ENCODE measurements at regions not wholly inside any gene's neighbourhood (a gene's known extent, or its start where the extent isn't known, plus 50 kb on each side); places are given as distances from the start of the nearest gene placed in this dataset.

- no peaks in the 10 kb centered on the region for H3K27me3 ChIP-seq
- H4K20me1 ChIP-seq, result no peaks in the 10 kb centered on the region
- no peaks in the 10 kb centered on the region for H3K9me3 ChIP-seq (replicated peaks in 1 of 11)
- no peak overlapping the region for H3K27ac ChIP-seq
- no peaks in the 10 kb centered on the region for H3K36me3 ChIP-seq
- peaks cover 0 to 6% (median 0%) of the 10 kb centered on the region in 10 experiments; a peak in 1 of 20 replicates for H3K4me1 ChIP-seq
- no peak overlapping the region for H3K4me3 ChIP-seq
- no peak overlapping the region for H3K4me2 ChIP-seq
- H3K9ac ChIP-seq, result no peak overlapping the region
- TF ChIP-seq Cebpa-rat (IDR thresholded peaks at IDR 0.05), result no peak
Observed at GRCh38 chr14:41419709-41420108, 187.0 kb upstream of the LRFN5 start.

DNA sequence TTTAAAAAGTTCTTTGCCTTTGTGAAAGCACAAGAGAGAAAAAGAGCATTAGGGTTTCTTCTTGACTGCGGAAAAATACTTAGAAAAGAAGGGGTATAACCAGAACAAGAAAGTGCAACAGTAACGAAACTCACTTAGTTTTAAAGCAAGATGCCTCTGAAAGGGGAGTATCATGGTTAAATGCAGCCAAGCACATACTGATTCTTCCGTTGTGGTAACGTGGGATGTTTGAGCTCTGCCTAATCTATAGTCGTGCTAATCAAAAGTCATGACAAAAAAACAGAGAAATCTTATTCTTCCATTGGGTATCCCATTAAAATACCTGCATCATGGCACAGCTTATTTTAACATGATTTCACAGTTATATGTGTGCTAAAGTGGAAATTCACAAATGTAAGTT is 187.8 kb upstream of the LRFN5 start:
- Histone ChIP-seq H3K4me2 (no peak overlapping the region), H3K27ac (no peak overlapping the region), H3K9me3 (replicated peaks in 1 of 11) (no peaks in the 10 kb centered on the region), H4K20me1 (no peaks in the 10 kb centered on the region), H3K27me3 (no peaks in the 10 kb centered on the region), H3K4me1 (peaks cover 0 to 6% (median 0%) of the 10 kb centered on the region in 10 experiments; a peak in 1 of 20 replicates), H3K9ac (no peak overlapping the region), H3K4me3 (no peak overlapping the region), H3K36me3 (no peaks in the 10 kb centered on the region)
- TF ChIP-seq Cebpa-rat (IDR thresholded peaks at IDR 0.05), result no peak

- H3K9me3 ChIP-seq (replicated peaks in 1 of 11), result no peaks in the 10 kb centered on the region
- no peak for TF ChIP-seq Cebpa-rat (IDR thresholded peaks at IDR 0.05)
- H3K4me1 ChIP-seq, result no peaks in the 10 kb centered on the region
- no peak overlapping the region for H3K9ac ChIP-seq
- H3K36me3 ChIP-seq, result no peaks in the 10 kb centered on the region
- H4K20me1 ChIP-seq, result no peaks in the 10 kb centered on the region
- H3K27ac ChIP-seq, result no peak overlapping the region
- H3K27me3 ChIP-seq, result no peaks in the 10 kb centered on the region
- no peak overlapping the region for H3K4me2 ChIP-seq
- no peak overlapping the region for H3K4me3 ChIP-seq
Observed at GRCh38 chr14:41409806-41410205, 196.9 kb upstream of the LRFN5 start.

- Histone ChIP-seq H3K4me3 (no peak overlapping the region), H3K4me1 (no peaks in the 10 kb centered on the region), H3K36me3 (no peaks in the 10 kb centered on the region), H3K27ac (no peak overlapping the region), H3K27me3 (no peaks in the 10 kb centered on the region), H3K4me2 (no peak overlapping the region), H4K20me1 (no peaks in the 10 kb centered on the region), H3K9ac (no peak overlapping the region), H3K9me3 (replicated peaks in 1 of 11) (no peaks in the 10 kb centered on the region)
- no peak for TF ChIP-seq Cebpa-rat (IDR thresholded peaks at IDR 0.05)
Observed at GRCh38 chr14:41404126-41404525, 202.6 kb upstream of the LRFN5 start.

DNA sequence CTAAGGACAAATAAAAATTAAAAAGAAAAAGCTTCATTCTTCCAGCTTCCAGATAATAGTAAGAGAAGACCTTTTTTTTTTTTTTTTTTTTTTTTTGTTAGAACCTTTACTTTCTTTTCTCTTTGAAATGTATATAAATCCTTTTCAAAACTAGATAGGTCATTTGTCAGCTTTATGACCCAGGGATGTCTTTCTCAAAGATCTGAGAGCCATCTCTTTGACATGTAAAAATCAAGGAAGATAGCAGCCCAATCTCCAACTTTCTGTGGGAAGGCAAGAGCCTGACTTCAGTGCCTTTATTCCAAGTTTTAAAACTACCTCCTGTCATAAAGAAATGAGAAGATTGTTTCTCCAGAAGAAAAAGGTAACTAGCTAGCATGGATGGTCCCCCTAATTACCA is 203.3 kb upstream of the LRFN5 start:
- no peaks in the 10 kb centered on the region for H4K20me1 ChIP-seq
- no peaks in the 10 kb centered on the region for H3K27me3 ChIP-seq
- no peak overlapping the region for H3K4me3 ChIP-seq
- H3K4me1 ChIP-seq, result no peaks in the 10 kb centered on the region
- H3K4me2 ChIP-seq, result no peak overlapping the region
- H3K9me3 ChIP-seq (replicated peaks in 1 of 11), result no peaks in the 10 kb centered on the region
- H3K9ac ChIP-seq, result no peak overlapping the region
- TF ChIP-seq Cebpa-rat (IDR thresholded peaks at IDR 0.05), result no peak
- H3K27ac ChIP-seq, result no peak overlapping the region
- no peaks in the 10 kb centered on the region for H3K36me3 ChIP-seq

- Histone ChIP-seq H3K4me2 (no peak overlapping the region), H3K9ac (no peak overlapping the region), H4K20me1 (no peaks in the 10 kb centered on the region), H3K27me3 (no peaks in the 10 kb centered on the region), H3K36me3 (no peaks in the 10 kb centered on the region), H3K9me3 (replicated peaks in 1 of 11) (no peaks in the 10 kb centered on the region), H3K4me1 (no peaks in the 10 kb centered on the region), H3K27ac (no peak overlapping the region), H3K4me3 (no peak overlapping the region)
- no peak for TF ChIP-seq Cebpa-rat (IDR thresholded peaks at IDR 0.05)
Observed at GRCh38 chr14:41397926-41398325, 208.8 kb upstream of the LRFN5 start.

GRCh38 chr14:41393512-41393911 is 213.2 kb upstream of the LRFN5 start:
- H3K4me1 ChIP-seq, result no peaks in the 10 kb centered on the region
- H4K20me1 ChIP-seq, result no peaks in the 10 kb centered on the region
- no peak overlapping the region for H3K4me2 ChIP-seq
- no peak overlapping the region for H3K9ac ChIP-seq
- no peak overlapping the region for H3K27ac ChIP-seq
- no peaks in the 10 kb centered on the region for H3K27me3 ChIP-seq
- no peaks in the 10 kb centered on the region for H3K36me3 ChIP-seq
- H3K4me3 ChIP-seq, result no peak overlapping the region
- H3K9me3 ChIP-seq (replicated peaks in 1 of 11), result no peaks in the 10 kb centered on the region
- no peak for TF ChIP-seq Cebpa-rat (IDR thresholded peaks at IDR 0.05)

DNA sequence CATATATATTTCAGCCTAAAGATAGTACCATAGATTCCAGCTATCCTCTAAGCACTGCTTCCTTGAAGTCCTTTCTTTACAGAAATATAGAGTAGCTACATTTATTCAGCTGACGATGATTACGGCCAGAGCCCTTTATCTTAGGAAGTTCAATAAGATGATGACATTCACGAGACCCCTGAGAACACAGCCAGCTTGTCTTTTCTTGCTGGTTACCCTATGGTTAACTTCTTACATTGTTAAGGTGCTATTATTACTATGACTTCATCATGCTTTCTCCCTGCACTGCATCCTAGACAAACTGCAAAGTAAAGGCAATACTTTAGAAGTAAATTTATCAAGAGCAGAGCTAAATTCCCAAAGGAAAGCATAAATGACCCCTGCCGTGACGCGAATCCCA is 214.4 kb upstream of the LRFN5 start:
- TF ChIP-seq Cebpa-rat (IDR thresholded peaks at IDR 0.05), result no peak
- H4K20me1 ChIP-seq, result no peaks in the 10 kb centered on the region

GRCh38 chr14:41389355-41389754 is 217.3 kb upstream of the LRFN5 start:
- Histone ChIP-seq H3K27ac (no peak overlapping the region), H3K4me2 (no peak overlapping the region), H3K4me1 (no peaks in the 10 kb centered on the region), H3K27me3 (no peaks in the 10 kb centered on the region), H3K9ac (no peak overlapping the region), H3K9me3 (replicated peaks in 1 of 11) (no peaks in the 10 kb centered on the region), H3K36me3 (no peaks in the 10 kb centered on the region), H4K20me1 (no peaks in the 10 kb centered on the region), H3K4me3 (no peak overlapping the region)
- TF ChIP-seq Cebpa-rat (IDR thresholded peaks at IDR 0.05), result no peak

More for the DNA sequence above, 214.4 kb upstream of the LRFN5 start:
- Histone ChIP-seq H3K9ac (no peak overlapping the region), H3K4me2 (no peak overlapping the region), H3K4me3 (no peak overlapping the region), H3K36me3 (no peaks in the 10 kb centered on the region), H3K4me1 (no peaks in the 10 kb centered on the region), H3K9me3 (replicated peaks in 1 of 11) (no peaks in the 10 kb centered on the region), H3K27ac (no peak overlapping the region), H3K27me3 (no peaks in the 10 kb centered on the region)

DNA sequence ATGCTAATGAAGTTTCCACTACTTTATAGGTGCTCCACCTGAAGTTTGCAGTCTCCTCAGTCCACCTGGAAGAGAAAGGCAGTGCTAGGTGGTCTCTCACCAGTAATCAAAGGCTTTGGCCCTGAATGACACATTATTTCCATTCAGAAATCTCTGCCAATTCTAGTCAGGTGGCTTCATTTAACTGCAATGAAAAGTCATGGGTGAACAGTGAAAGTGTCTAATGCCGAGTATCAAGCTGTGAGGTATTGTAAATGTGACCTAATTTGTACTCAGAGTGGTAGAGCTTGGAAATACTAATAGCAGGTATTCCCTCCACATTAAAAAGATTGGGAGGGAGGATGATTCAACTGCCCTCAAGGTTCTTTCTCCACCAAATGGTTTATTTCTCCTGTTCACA is 220.9 kb upstream of the LRFN5 start:
- TF ChIP-seq Cebpa-rat (IDR thresholded peaks at IDR 0.05), result no peak
- no peak overlapping the region for H3K4me2 ChIP-seq
- no peak overlapping the region for H3K9ac ChIP-seq
- no peaks in the 10 kb centered on the region for H3K36me3 ChIP-seq
- no peak overlapping the region for H3K4me3 ChIP-seq
- no peaks in the 10 kb centered on the region for H3K27me3 ChIP-seq
- no peak overlapping the region for H3K27ac ChIP-seq
- no peaks in the 10 kb centered on the region for H3K4me1 ChIP-seq
- no peaks in the 10 kb centered on the region for H4K20me1 ChIP-seq
- no peaks in the 10 kb centered on the region for H3K9me3 ChIP-seq (replicated peaks in 1 of 11)

DNA sequence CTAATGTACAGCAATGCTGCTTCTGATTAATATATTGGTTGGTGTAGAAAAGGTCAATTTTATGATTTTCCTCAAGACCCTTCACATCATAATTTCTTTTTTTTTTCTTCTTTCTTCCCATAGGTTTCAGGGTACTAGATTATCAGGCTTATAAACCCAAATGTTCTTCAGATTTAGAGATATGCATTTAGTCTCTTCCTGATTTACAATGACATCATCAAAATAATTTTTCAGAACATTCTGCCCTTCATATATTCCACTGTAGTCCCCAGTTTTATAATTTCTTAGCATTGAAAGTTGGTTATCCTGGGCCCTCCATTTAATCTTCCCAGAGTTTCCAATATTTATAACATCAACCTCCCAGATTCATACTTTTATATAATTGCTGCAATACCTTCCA is 226.7 kb upstream of the LRFN5 start:
- no peaks in the 10 kb centered on the region for H3K9me3 ChIP-seq (replicated peaks in 1 of 11)
- H4K20me1 ChIP-seq, result no peaks in the 10 kb centered on the region
- no peaks in the 10 kb centered on the region for H3K27me3 ChIP-seq
- TF ChIP-seq Cebpa-rat (IDR thresholded peaks at IDR 0.05), result no peak
- H3K27ac ChIP-seq, result no peak overlapping the region
- no peak overlapping the region for H3K4me2 ChIP-seq
- peaks cover 0 to 5% (median 0%) of the 10 kb centered on the region in 10 experiments; a peak in 2 of 20 replicates for H3K4me1 ChIP-seq
- H3K9ac ChIP-seq, result no peak overlapping the region
- no peak overlapping the region for H3K4me3 ChIP-seq
- no peaks in the 10 kb centered on the region for H3K36me3 ChIP-seq
